ENCODE measurements at regions not wholly inside any gene's neighbourhood (a gene's known extent, or its start where the extent isn't known, plus 50 kb on each side); places are given as distances from the start of the nearest gene placed in this dataset.

DNA sequence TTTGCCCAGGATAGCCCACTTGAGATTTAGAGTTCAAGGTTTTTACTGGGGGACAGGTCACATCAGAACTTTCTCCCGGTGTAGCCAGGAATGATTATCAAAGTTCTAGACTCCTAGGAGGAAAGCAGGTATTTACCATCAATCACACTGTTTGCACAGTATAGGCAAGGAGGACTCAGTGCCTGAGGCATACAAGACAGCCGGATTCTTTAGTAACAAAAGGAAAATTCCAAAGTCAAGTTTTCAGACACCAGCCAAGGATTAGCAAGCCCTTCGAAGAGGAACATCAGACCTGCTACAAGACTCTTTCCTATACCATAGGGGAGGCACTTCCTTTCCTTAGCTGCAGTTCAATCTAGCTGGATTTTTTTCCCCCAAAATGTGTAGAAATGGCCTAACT lies 197.8 kb upstream of the USP25 start:
- no peaks in the 10 kb centered on the region for H3K36me3 ChIP-seq
- TF ChIP-seq, protein P1, sequence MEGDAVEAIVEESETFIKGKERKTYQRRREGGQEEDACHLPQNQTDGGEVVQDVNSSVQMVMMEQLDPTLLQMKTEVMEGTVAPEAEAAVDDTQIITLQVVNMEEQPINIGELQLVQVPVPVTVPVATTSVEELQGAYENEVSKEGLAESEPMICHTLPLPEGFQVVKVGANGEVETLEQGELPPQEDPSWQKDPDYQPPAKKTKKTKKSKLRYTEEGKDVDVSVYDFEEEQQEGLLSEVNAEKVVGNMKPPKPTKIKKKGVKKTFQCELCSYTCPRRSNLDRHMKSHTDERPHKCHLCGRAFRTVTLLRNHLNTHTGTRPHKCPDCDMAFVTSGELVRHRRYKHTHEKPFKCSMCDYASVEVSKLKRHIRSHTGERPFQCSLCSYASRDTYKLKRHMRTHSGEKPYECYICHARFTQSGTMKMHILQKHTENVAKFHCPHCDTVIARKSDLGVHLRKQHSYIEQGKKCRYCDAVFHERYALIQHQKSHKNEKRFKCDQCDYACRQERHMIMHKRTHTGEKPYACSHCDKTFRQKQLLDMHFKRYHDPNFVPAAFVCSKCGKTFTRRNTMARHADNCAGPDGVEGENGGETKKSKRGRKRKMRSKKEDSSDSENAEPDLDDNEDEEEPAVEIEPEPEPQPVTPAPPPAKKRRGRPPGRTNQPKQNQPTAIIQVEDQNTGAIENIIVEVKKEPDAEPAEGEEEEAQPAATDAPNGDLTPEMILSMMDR (IDR thresholded peaks at IDR 0.05), result no peak
- H3K9me3 ChIP-seq, result no peaks in the 10 kb centered on the region
- no peak overlapping the region for H3K27ac ChIP-seq
- 82 to 87% methylated on average over 3 of the region's 3 CpGs for WGBS, 2 donors
- no peak overlapping the region for H3K4me3 ChIP-seq
- H3K27me3 ChIP-seq, result no peaks in the 10 kb centered on the region
- H3K4me1 ChIP-seq, result no peaks in the 10 kb centered on the region
- no peak for DNase-seq
- intact Hi-C loops (cut with DNase I), result no loop called here

DNA sequence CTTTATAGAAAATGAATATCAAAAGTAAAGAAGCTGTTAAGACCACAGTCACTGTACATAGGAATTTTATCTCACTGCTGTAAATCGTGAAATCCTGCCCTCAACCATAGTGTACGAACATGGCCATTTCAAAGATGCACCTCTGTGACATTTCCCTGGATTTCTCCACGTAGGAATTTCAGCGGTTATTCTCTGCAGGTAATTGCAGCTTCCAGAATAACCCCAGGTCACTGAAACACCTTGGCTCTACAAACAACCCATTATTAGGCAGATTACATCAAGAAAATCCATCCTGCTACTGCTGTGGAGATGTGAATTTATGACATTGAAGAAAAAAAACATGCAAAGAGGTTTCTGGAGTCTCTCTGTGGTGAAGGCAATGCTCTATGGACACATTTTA lies 196.2 kb upstream of the USP25 start:
- no peak overlapping the region for H3K27ac ChIP-seq
- H3K4me3 ChIP-seq, result no peak overlapping the region
- DNase-seq, result no peak
- no peaks in the 10 kb centered on the region for H3K9me3 ChIP-seq
- intact Hi-C loops (cut with DNase I), result no loop called here
- no peaks in the 10 kb centered on the region for H3K27me3 ChIP-seq
- 67 to 78% methylated on average over 4 of the region's 4 CpGs for WGBS, 2 donors
- TF ChIP-seq EP300 (IDR thresholded peaks at IDR 0.05), result no peak
- TF ChIP-seq POLR2A (IDR thresholded peaks at IDR 0.05), result no peak
- TF ChIP-seq POLR2AphosphoS5 (IDR thresholded peaks at IDR 0.05), result no peak
- TF ChIP-seq, protein P1 (IDR thresholded peaks at IDR 0.05), result no peak
- H3K4me1 ChIP-seq, result no peaks in the 10 kb centered on the region
- H3K36me3 ChIP-seq, result no peaks in the 10 kb centered on the region

DNA sequence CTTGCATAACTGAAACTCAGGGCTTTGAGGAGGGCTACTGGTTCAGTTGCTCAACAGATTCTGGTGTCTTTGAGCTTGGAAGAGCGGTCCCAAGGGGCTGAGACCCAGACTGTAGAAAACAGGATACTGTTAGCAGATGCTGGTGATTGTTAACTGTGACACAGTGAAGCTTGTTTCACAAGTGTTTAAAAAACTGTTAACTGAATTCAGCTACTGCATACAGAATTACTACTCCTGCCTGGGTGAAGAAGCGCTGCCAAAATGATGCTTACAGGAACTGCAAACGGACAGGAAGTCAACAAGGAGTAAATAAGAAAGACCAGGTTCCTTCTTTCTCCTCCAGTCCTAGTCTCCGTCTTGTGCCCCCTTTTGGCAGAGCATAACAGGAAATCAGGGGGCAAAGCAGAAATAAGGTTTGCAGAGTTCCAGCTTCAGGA lies 195.3 kb upstream of the USP25 start:
- DNase-seq, result no peak
- Histone ChIP-seq H3K4me3 (no peak overlapping the region), H3K4me1 (no peaks in the 10 kb centered on the region), H3K27ac (no peak overlapping the region), H3K27me3 (no peaks in the 10 kb centered on the region), H3K36me3 (no peaks in the 10 kb centered on the region), H3K9me3 (no peaks in the 10 kb centered on the region)
- intact Hi-C loops (cut with DNase I), result no loop called here
- TF ChIP-seq EP300 (IDR thresholded peaks at IDR 0.05) (no peak), POLR2AphosphoS5 (IDR thresholded peaks at IDR 0.05) (no peak), POLR2A (IDR thresholded peaks at IDR 0.05) (no peak)
- TF ChIP-seq, protein P1 (IDR thresholded peaks at IDR 0.05), result no peak
- WGBS, 2 donors, result 47 to 75% methylated on average over 4 of the region's 4 CpGs

DNA sequence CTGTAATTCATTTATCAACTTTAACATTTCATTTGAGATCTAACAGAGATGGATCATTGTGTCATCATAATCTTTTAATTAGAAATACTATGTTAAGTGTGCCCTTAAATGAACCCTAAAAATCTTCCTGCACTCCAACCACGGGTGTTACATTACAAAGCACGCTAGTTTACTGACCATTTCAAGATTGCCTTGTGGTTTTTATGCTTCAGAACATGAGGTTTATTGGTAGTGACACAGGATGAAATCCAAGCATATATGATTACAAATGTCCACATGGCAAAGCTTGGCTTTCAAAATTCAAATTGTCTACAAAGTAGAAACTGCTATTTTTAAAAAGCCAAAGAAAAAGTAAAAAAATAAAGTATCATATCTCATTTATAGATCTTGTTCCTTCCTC lies 190.4 kb upstream of the USP25 start:
- 44 to 50% methylated on average over 2 of the region's 2 CpGs for WGBS, 2 donors
- intact Hi-C loops (cut with DNase I), result no loop called here
- H3K27ac ChIP-seq, result no peak overlapping the region
- H3K27me3 ChIP-seq, result no peaks in the 10 kb centered on the region
- TF ChIP-seq POLR2AphosphoS5 (IDR thresholded peaks at IDR 0.05) (no peak), POLR2A (IDR thresholded peaks at IDR 0.05) (no peak), EP300 (IDR thresholded peaks at IDR 0.05) (no peak)
- TF ChIP-seq, protein P1 (IDR thresholded peaks at IDR 0.05), result no peak
- H3K4me3 ChIP-seq, result no peak overlapping the region
- H3K36me3 ChIP-seq, result no peaks in the 10 kb centered on the region
- peaks cover 0 to 5% (median 0%) of the 10 kb centered on the region in 4 donors for H3K4me1 ChIP-seq
- no peaks in the 10 kb centered on the region for H3K9me3 ChIP-seq
- DNase-seq, result no peak

DNA sequence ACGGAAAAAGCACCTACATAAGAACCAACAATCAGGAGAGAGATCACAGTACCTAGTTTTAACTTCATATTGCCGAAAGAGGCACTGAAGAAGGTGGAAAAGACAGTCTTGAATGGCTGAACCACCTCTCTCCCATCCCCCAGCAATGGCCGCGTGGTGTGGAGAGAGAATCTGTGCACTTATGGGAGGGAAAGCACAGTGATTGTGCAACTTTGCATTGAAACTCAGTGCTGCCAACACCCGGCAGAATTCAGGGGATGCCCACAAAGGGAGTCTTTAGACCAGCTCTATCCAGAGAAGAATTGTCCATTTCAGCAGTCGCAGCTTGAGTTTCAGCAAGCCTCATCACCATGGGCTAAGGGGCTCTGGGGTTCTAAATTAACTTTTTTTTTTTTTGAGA lies 186.3 kb upstream of the USP25 start:
- Histone ChIP-seq H3K36me3 (no peaks in the 10 kb centered on the region), H3K27ac (no peak overlapping the region), H3K9me3 (no peaks in the 10 kb centered on the region), H3K27me3 (no peaks in the 10 kb centered on the region), H3K4me1 (peaks cover 0 to 5% (median 0%) of the 10 kb centered on the region in 4 donors), H3K4me3 (no peak overlapping the region)
- DNase-seq, result no peak
- WGBS, 2 donors, result 72 to 81% methylated on average over 6 of the region's 6 CpGs
- no peak for TF ChIP-seq POLR2AphosphoS5 (IDR thresholded peaks at IDR 0.05)
- TF ChIP-seq EP300 (IDR thresholded peaks at IDR 0.05), result no peak
- TF ChIP-seq, protein P1 (IDR thresholded peaks at IDR 0.05), result no peak
- TF ChIP-seq POLR2A (IDR thresholded peaks at IDR 0.05), result no peak
- intact Hi-C loops (cut with DNase I), result no loop called here
